ENCODE measurements at regions not wholly inside any gene's neighbourhood (a gene's known extent, or its start where the extent isn't known, plus 50 kb on each side); places are given as distances from the start of the nearest gene placed in this dataset.

DNA sequence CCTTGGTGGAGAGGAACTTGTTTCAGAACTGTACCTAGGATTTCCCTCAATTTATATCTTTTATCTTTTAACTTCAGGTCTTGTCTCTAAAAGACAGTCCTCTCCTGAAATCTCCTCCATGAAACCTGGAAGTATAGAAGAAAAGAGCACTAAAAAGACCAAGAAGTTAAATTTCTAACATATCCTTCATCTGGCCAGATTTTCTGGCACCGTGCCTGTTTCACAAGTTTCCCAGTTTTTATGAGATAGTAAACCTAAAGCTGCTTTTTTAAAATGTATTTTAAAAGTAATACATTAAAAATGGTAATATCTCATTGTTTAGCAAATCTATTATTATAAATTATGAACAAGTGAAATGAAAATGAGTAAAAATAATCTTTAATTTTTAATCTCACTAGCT is 348.3 kb upstream of the RSPO3 start:
- no peak for DNase-seq
- Histone ChIP-seq H3K9me3 (no peaks in the 10 kb centered on the region), H3K4me1 (no peaks in the 10 kb centered on the region), H3K36me3 (no peaks in the 10 kb centered on the region), H3K27ac (no peak overlapping the region), H3K27me3 (no peaks in the 10 kb centered on the region), H3K4me3 (replicated peaks in 1 of 3) (no peak overlapping the region)
- no peak for TF ChIP-seq POLR2A (IDR thresholded peaks at IDR 0.05)
- TF ChIP-seq, protein P1, sequence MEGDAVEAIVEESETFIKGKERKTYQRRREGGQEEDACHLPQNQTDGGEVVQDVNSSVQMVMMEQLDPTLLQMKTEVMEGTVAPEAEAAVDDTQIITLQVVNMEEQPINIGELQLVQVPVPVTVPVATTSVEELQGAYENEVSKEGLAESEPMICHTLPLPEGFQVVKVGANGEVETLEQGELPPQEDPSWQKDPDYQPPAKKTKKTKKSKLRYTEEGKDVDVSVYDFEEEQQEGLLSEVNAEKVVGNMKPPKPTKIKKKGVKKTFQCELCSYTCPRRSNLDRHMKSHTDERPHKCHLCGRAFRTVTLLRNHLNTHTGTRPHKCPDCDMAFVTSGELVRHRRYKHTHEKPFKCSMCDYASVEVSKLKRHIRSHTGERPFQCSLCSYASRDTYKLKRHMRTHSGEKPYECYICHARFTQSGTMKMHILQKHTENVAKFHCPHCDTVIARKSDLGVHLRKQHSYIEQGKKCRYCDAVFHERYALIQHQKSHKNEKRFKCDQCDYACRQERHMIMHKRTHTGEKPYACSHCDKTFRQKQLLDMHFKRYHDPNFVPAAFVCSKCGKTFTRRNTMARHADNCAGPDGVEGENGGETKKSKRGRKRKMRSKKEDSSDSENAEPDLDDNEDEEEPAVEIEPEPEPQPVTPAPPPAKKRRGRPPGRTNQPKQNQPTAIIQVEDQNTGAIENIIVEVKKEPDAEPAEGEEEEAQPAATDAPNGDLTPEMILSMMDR (IDR thresholded peaks at IDR 0.05), result no peak
- intact Hi-C loops (cut with DNase I), result no loop called here
- WGBS, 2 donors, result 69 to 74% methylated on average over 1 of the region's 1 CpG

DNA sequence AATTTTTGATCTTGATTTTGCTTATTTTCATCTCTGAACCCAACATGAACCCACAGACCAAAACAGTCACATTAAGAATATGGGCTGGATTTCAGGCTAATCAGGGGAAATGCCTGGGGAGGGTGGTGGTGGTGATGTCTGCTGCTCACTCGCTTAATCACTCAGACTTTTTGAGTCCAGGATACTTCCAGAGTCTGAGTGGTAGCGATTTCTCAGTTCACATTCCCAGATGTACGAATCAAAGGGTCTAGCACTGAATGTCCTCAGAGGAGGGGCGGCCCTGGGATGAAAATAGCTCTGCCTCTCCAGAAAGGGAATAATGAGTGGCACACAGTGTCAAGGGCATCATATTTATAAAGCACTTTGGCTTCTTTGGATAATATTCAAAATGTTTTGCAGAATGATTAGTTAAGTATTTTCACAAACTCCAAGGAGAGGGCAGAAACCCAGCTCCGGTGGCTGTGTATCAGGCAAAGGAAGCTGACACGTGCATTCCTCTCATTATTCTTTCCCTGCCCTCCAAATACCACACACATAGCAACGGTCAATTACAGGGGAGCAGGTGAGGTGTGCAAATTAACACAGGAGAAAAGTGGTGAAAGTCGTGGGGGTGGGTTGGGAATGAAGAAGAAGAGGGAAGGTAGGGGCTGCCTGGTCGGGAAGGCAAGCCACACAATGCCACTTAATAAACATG is 345.2 kb upstream of the RSPO3 start:
- Histone ChIP-seq H3K9me3 (no peaks in the 10 kb centered on the region), H3K4me3 (replicated peaks in 1 of 3) (no peak overlapping the region), H3K4me1 (no peaks in the 10 kb centered on the region), H3K27me3 (no peaks in the 10 kb centered on the region), H3K27ac (no peak overlapping the region), H3K36me3 (no peaks in the 10 kb centered on the region)
- intact Hi-C loops (cut with DNase I), result no loop called here
- TF ChIP-seq POLR2A (IDR thresholded peaks at IDR 0.05), result no peak
- TF ChIP-seq, protein P1 (IDR thresholded peaks at IDR 0.05), result no peak
- no peak for DNase-seq
- 49 to 53% methylated on average over 9 of the region's 9 CpGs for WGBS, 2 donors

DNA sequence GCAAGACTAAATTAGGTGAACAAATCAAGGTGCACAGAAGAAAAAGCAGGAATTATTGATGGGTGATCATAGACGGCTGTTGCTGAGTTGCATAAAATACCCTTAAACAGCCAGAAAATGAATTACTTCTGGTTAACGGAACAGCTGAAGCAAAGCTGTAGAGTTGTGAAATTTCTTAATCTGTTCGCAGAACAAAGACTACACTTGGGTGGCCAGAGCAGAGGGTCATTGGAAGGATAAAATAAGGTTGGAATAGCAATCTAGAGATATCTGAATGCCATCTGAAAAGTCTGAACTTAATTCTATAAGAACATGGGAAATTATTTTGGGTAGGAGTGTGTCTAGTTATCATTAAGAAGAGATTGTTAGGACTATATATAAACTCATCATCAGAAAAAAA is 339.1 kb upstream of the RSPO3 start:
- no peaks in the 10 kb centered on the region for H3K36me3 ChIP-seq
- TF ChIP-seq, protein P1 (IDR thresholded peaks at IDR 0.05), result no peak
- TF ChIP-seq POLR2A (IDR thresholded peaks at IDR 0.05), result no peak
- H3K27ac ChIP-seq, result no peak overlapping the region
- H3K9me3 ChIP-seq, result no peaks in the 10 kb centered on the region
- H3K4me3 ChIP-seq (replicated peaks in 1 of 3), result no peak overlapping the region
- intact Hi-C loops (cut with DNase I), result no loop called here
- DNase-seq, result no peak
- no peaks in the 10 kb centered on the region for H3K4me1 ChIP-seq
- 89 to 91% methylated on average over 3 of the region's 3 CpGs for WGBS, 2 donors
- H3K27me3 ChIP-seq, result no peaks in the 10 kb centered on the region

DNA sequence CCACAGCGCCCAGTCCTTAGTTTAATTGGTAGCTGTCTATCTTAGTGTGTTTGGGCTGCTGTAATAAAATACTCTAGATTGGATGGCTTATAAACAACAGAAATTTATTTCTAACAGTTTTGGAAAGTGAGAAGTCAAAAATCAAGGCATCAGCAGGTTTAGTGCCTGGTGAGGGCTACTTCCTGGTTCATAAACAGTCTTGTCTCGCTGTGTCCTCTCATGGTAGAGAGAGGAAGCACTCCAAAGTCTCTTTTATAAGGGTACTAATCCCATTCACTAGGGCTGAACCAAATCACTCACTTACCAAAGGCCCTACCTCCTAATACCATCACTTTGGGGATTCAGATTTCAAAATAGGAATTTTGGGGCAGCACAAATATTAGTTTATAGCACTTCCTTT is 336.9 kb upstream of the RSPO3 start:
- no peak for TF ChIP-seq POLR2A (IDR thresholded peaks at IDR 0.05)
- TF ChIP-seq, protein P1 (IDR thresholded peaks at IDR 0.05), result no peak
- H3K27me3 ChIP-seq, result no peaks in the 10 kb centered on the region
- no peak overlapping the region for H3K4me3 ChIP-seq (replicated peaks in 1 of 3)
- no peak for DNase-seq
- WGBS, 2 donors, result 88% methylated on average over 2 of the region's 2 CpGs
- intact Hi-C loops (cut with DNase I), result no loop called here
- no peak overlapping the region for H3K27ac ChIP-seq
- H3K4me1 ChIP-seq, result no peaks in the 10 kb centered on the region
- no peaks in the 10 kb centered on the region for H3K36me3 ChIP-seq
- no peaks in the 10 kb centered on the region for H3K9me3 ChIP-seq

DNA sequence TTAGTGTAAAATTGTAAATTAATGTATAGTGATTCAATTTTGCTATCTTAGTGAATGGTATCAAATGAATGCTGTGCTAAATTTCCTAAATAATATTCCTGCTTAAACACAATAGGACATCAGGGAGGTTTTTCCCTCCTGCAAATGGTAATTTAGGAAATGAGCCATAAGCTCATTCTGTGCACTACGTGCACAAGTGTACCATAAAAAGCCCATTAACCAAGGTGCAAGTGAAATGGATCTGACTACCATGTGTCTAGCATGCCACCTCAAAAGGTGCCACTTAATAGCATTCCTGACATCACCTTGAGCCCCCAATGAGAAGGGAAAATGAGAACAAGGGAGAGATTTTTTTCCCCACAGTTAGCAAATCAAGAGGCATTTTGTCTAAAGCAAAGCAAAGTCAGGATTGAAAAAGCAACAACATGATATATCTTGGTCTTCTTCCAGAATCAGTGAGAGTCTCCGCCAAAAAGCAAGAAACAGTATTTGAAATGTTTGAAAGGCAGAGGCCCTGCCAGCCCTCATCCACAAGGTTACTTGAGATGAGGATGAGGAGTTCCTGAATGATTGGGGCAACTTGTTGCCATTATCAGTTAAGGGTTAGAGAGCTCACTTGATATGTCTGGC is 334.2 kb upstream of the RSPO3 start:
- TF ChIP-seq, protein P1 (IDR thresholded peaks at IDR 0.05), result no peak
- no peak for TF ChIP-seq POLR2A (IDR thresholded peaks at IDR 0.05)
- no peak overlapping the region for H3K27ac ChIP-seq
- DNase-seq, result no peak
- no peaks in the 10 kb centered on the region for H3K27me3 ChIP-seq
- WGBS, 2 donors, result 62 to 66% methylated on average over 2 of the region's 2 CpGs
- no peak overlapping the region for H3K4me3 ChIP-seq (replicated peaks in 1 of 3)
- intact Hi-C loops (cut with DNase I), result no loop called here
- no peaks in the 10 kb centered on the region for H3K36me3 ChIP-seq
- no peaks in the 10 kb centered on the region for H3K4me1 ChIP-seq
- H3K9me3 ChIP-seq, result no peaks in the 10 kb centered on the region

Data from thyroid gland (tissue), 4 donors.